Mesenchymal stem cell (in vitro differentiated cells and primary cell): ENCODE measurements at regions not wholly inside any gene's neighbourhood (a gene's known extent, or its start where the extent isn't known, plus 50 kb on each side); places are given as distances from the start of the nearest gene placed in this dataset.
"Not testable (repeated sequence)": the region's sequence is repeated elsewhere in the genome, so short reads cannot be mapped to it uniquely, and the experiment has no call there.

ENCODE experiments used
- DNase-seq: peaks from one replicate; pipeline ENCODE4 v3.0.0-alpha.2; 2013
- H2AFZ ChIP-seq: one replicate; pipeline ENCODE4 v1.6.1; 2013; ENCODE audit warnings: low read depth, mild to moderate bottlenecking, control low read depth, inconsistent platforms, low read length, moderate library complexity
- H2AK5ac ChIP-seq: 2 replicates; pipeline ENCODE4 v1.6.1; 2013; ENCODE audit warnings: low read length, moderate library complexity, mild to moderate bottlenecking, inconsistent platforms; ENCODE audit not compliant: severe bottlenecking
- H2BK120ac ChIP-seq: one replicate; pipeline ENCODE4 v1.6.1; 2013; ENCODE audit warnings: low read depth, mild to moderate bottlenecking, inconsistent platforms, low read length, moderate library complexity
- H2BK12ac ChIP-seq, 2 experiments: one replicate each; pipeline ENCODE4 v1.6.1; 2013; ENCODE audit warnings: inconsistent platforms in 2 of 2, low read length in 2 of 2, mild to moderate bottlenecking in 2 of 2, moderate library complexity in 2 of 2, control low read depth in 1 of 2
- H2BK15ac ChIP-seq: one replicate; pipeline ENCODE4 v1.6.1; 2013; ENCODE audit warnings: mild to moderate bottlenecking, low read depth, inconsistent platforms; ENCODE audit not compliant: poor library complexity, severe bottlenecking
- H2BK5ac ChIP-seq: 2 replicates; pipeline ENCODE4 v1.6.1; 2013; ENCODE audit warnings: low read depth, mild to moderate bottlenecking, low read length, control low read depth, inconsistent platforms; ENCODE audit not compliant: poor library complexity, severe bottlenecking
- H3K14ac ChIP-seq, 2 experiments: one replicate each; pipeline ENCODE4 v1.6.1; 2013; ENCODE audit warnings: inconsistent platforms in 2 of 2, low read length in 2 of 2, control low read depth in 1 of 2, mild to moderate bottlenecking in 1 of 2, moderate library complexity in 1 of 2
- H3K18ac ChIP-seq, 2 experiments: one replicate each; pipeline ENCODE4 v1.6.1; 2013; ENCODE audit warnings: inconsistent platforms in 2 of 2, low read length in 2 of 2, control low read depth in 1 of 2, low read depth in 1 of 2, mild to moderate bottlenecking in 1 of 2
- H3K23ac ChIP-seq, 2 experiments: one replicate each; pipeline ENCODE4 v1.6.1; 2013; ENCODE audit warnings: inconsistent platforms in 2 of 2, low read length in 2 of 2, mild to moderate bottlenecking in 2 of 2, moderate library complexity in 2 of 2, control low read depth in 1 of 2
- H3K27ac ChIP-seq: 2 replicates; pipeline ENCODE4 v1.5.1; 2013; ENCODE audit warnings: mild to moderate bottlenecking, moderate library complexity, low read length, control low read depth, inconsistent platforms; ENCODE audit not compliant: poor library complexity, severe bottlenecking
- H3K27me3 ChIP-seq, 2 experiments: 2 replicates each; pipeline versions ENCODE4 v1.6.1 to v1.7.0; 2013; ENCODE audit warnings: low read length in 2 of 2, mild to moderate bottlenecking in 2 of 2, moderate library complexity in 2 of 2, control low read depth in 1 of 2, inconsistent platforms in 1 of 2; ENCODE audit not compliant: control insufficient read depth in 1 of 2, insufficient read depth in 1 of 2
- H3K36me3 ChIP-seq, 2 experiments: 2 replicates each; pipeline versions ENCODE4 v1.6.1 to v1.7.0; 2013; ENCODE audit warnings: low read length in 2 of 2, control low read depth in 1 of 2, inconsistent platforms in 1 of 2, low read depth in 1 of 2, mild to moderate bottlenecking in 1 of 2; ENCODE audit not compliant: insufficient read depth in 2 of 2, control insufficient read depth in 1 of 2
- H3K4ac ChIP-seq, 2 experiments: one replicate each; pipeline ENCODE4 v1.6.1; 2013; ENCODE audit warnings: inconsistent platforms in 2 of 2, low read length in 2 of 2, mild to moderate bottlenecking in 2 of 2, moderate library complexity in 2 of 2, control low read depth in 1 of 2, low read depth in 1 of 2
- H3K4me1 ChIP-seq: 2 replicates; pipeline ENCODE4 v1.6.1; 2013; ENCODE audit warnings: low read depth, low read length, control low read depth; ENCODE audit not compliant: control insufficient read depth, insufficient read depth
- H3K4me2 ChIP-seq: 2 replicates; pipeline ENCODE4 v1.6.1; 2013; ENCODE audit warnings: low read length, mild to moderate bottlenecking, inconsistent platforms; ENCODE audit not compliant: poor library complexity, severe bottlenecking
- H3K4me3 ChIP-seq, 2 experiments: 2 replicates each; pipeline versions ENCODE4 v1.5.1 to v1.7.0; 2013; ENCODE audit warnings: low read length in 2 of 2, mild to moderate bottlenecking in 2 of 2, control low read depth in 1 of 2, low read depth in 1 of 2; ENCODE audit not compliant: insufficient read depth in 1 of 2
- H3K79me1 ChIP-seq: replicated peaks from 2 replicates; pipeline ENCODE4 v1.6.1; 2013; ENCODE audit warnings: mild to moderate bottlenecking, control low read depth, low read length, inconsistent platforms; ENCODE audit not compliant: poor library complexity, severe bottlenecking
- H3K9ac ChIP-seq: 2 replicates; pipeline ENCODE4 v1.7.0; 2013; ENCODE audit warnings: mild to moderate bottlenecking, low read length, moderate library complexity
- H3K9me3 ChIP-seq: 2 replicates; pipeline ENCODE4 v1.7.0; 2013; ENCODE audit warnings: mild to moderate bottlenecking, low read length; ENCODE audit not compliant: control insufficient read depth
- H4K8ac ChIP-seq: one replicate; pipeline ENCODE4 v1.6.1; 2013; ENCODE audit warnings: inconsistent platforms, mild to moderate bottlenecking, low read length, moderate library complexity
- H4K91ac ChIP-seq: one replicate; pipeline ENCODE4 v1.6.1; 2013; ENCODE audit warnings: mild to moderate bottlenecking, low read length, inconsistent platforms
- WGBS: methylation state at CpG from one replicate; pipeline ENCODE4 v1.1.7; 2013; ENCODE audit warnings: mixed read lengths; 5-methylcytosine and 5-hydroxymethylcytosine counted together

DNA sequence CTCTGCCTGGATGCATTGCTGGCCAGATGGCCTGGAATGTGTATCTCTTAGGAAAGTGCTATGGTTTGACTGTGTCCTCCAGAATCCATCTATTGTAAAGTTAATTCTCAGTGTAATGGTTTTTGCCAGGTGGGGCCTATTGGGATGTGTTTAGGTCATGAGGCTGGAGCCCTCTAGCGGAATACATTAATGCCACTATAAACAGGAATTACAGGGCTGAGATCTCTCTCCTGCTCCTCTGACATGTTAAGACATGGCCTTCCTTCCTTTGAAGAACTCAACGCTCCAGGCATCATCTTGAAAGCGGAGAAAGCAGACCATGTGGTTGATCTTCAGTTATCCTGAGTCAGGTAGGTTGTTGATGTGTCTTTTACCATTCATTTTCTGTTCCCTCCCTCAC is 276.4 kb downstream of the RPIA start:
- no peak for DNase-seq
- Histone ChIP-seq H3K9me3 (no peaks in the 10 kb centered on the region), H3K4ac (no peak overlapping the region), H2BK5ac (no peak overlapping the region), H4K91ac (no peak overlapping the region), H2AFZ (no peak overlapping the region), H2AK5ac (no peak overlapping the region), H3K79me1 (no peaks in the 10 kb centered on the region), H3K4me1 (no peaks in the 10 kb centered on the region), H3K27ac (no peak overlapping the region), H3K27me3 (peaks cover 0 to 5% of the 10 kb centered on the region in 2 experiments), H3K4me2 (no peak overlapping the region), H3K9ac (no peak overlapping the region), H2BK15ac (no peak overlapping the region), H3K23ac (no peak overlapping the region), H3K18ac (no peak overlapping the region), H3K14ac (no peak overlapping the region), H4K8ac (no peak overlapping the region), H3K4me3 (no peak overlapping the region), H3K36me3 (no peaks in the 10 kb centered on the region), H2BK12ac (no peak overlapping the region), H2BK120ac (no peak overlapping the region)
- 80% methylated on average over 1 of the region's 3 CpGs for WGBS

DNA sequence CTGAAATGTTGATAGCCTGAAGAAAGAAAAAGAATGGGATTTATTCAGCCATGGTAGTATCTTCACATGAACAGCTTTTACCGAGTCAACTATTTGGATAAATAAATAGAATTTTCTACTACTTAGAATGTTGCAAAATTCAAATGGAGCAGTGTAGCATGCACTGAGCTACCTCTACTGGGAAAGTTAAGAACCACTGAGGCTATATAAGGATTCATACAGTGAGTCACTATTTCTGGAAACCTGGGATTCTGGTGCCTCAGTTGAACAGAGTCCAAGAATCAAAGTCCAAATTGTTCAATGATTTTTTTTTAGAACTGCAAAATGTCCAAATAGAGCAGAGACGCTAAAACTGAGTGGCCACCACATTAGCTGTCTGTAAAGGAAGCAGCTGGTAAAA is 286.5 kb downstream of the RPIA start:
- H2BK5ac ChIP-seq, H3K18ac ChIP-seq, H3K14ac ChIP-seq, H3K27ac ChIP-seq, H2BK12ac ChIP-seq, H3K4me3 ChIP-seq, H3K27me3 ChIP-seq, H3K9ac ChIP-seq, H3K36me3 ChIP-seq, H3K4ac ChIP-seq, DNase-seq, H3K4me2 ChIP-seq, H2AK5ac ChIP-seq, H2BK15ac ChIP-seq, H4K8ac ChIP-seq, H4K91ac ChIP-seq, H3K9me3 ChIP-seq, H3K4me1 ChIP-seq, H3K23ac ChIP-seq, H2AFZ ChIP-seq, H3K79me1 ChIP-seq, H2BK120ac ChIP-seq: not testable (repeated sequence)
- WGBS: no CpG with 5 or more reads among the region's 2 CpGs

DNA sequence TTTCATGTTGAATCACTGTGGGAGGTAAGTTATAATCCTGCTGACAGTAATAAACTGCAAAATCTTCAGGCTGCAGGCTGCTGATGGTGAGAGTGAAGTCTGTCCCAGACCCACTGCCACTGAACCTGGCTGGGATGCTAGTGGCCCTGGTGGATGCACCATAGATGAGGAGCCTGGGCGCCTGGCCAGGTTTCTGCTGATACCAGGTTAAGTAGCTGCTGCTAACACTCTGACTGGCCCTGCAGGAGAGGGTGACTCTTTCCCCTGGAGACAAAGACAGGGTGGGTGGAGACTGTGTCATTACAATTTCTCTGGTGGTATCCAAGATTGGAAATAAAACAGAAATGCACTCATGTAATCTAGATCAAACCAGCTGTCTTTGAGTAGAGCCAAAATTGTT is 287.0 kb downstream of the RPIA start:
- not testable (repeated sequence) for H2AFZ ChIP-seq, H3K27ac ChIP-seq, H3K4me3 ChIP-seq, H3K18ac ChIP-seq, H3K27me3 ChIP-seq, H3K4me2 ChIP-seq, H4K91ac ChIP-seq, H3K14ac ChIP-seq, H2BK12ac ChIP-seq, H3K9me3 ChIP-seq, H3K4ac ChIP-seq, H3K36me3 ChIP-seq, H2AK5ac ChIP-seq, H3K79me1 ChIP-seq, DNase-seq, H4K8ac ChIP-seq, H2BK15ac ChIP-seq, H3K9ac ChIP-seq, H2BK5ac ChIP-seq, H3K23ac ChIP-seq, H3K4me1 ChIP-seq, H2BK120ac ChIP-seq
- 86% methylated on average over 1 of the region's 1 CpG for WGBS

DNA sequence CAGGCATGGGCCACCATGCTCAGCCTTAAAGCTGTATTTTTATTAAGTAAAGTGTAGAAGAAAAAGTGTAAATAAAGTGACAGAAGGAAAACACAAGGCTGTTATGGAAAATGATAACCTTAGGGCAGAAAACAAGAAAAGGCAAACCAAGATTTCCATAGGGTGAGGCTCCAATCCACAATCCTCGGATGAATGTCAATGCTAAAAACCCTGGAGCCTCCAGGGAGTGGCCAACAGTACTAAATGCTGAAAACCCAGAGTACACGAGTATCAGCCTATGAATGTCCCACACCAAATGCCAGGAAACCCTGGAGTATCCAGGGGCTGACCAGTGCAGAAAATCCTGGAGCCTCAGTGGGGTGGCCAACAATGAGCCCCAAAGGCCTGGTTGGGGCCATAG is 292.6 kb downstream of the RPIA start:
- H2BK120ac ChIP-seq, H3K79me1 ChIP-seq, H3K18ac ChIP-seq, H3K4me1 ChIP-seq, H3K14ac ChIP-seq, H3K23ac ChIP-seq, H3K4ac ChIP-seq, H2AK5ac ChIP-seq, H2BK15ac ChIP-seq, H2BK12ac ChIP-seq, H4K8ac ChIP-seq, H3K9ac ChIP-seq, H3K27me3 ChIP-seq, H2BK5ac ChIP-seq, H3K4me2 ChIP-seq, DNase-seq, H3K36me3 ChIP-seq, H2AFZ ChIP-seq, H3K4me3 ChIP-seq, H3K9me3 ChIP-seq, H4K91ac ChIP-seq, H3K27ac ChIP-seq: not testable (repeated sequence)
- no CpG with 5 or more reads among the region's 2 CpGs for WGBS
